ENCODE measurements at regions not wholly inside any gene's neighbourhood (a gene's known extent, or its start where the extent isn't known, plus 50 kb on each side); places are given as distances from the start of the nearest gene placed in this dataset.

DNA sequence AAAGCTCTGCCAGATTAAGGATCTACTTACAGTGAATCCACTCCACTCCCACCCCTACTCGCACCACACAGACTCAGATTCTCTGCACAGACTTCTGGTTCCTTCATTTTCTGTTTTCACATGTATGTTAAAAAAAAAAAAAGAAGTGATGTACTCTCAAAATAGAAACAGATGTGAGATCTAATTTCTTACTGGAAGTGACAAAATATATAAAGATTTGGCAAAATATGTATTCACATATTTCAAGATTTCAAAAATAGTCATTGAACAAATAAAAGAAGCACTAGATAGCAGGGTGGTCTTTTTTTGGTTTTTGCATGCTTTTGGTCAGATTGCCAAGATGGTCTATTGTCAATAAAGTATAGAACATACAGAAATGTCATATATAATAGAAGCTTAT lies 379.2 kb downstream of the TMEM167A start:
- Mint-ChIP-seq H3K27ac (no peak overlapping the region), H3K27me3 (ENCODE audit: insufficient read depth, low read depth) (no peaks in the 10 kb centered on the region), H3K4me3 (no peak overlapping the region), H3K9me3 (peaks cover 2% of the 10 kb centered on the region), H3K4me1 (no peaks in the 10 kb centered on the region), H3K36me3 (no peaks in the 10 kb centered on the region)
- TF ChIP-seq EZH2 (IDR thresholded peaks at IDR 0.05) (no peak), EZH2phosphoT487 (IDR thresholded peaks at IDR 0.05) (no peak)
- TF ChIP-seq, protein P1, sequence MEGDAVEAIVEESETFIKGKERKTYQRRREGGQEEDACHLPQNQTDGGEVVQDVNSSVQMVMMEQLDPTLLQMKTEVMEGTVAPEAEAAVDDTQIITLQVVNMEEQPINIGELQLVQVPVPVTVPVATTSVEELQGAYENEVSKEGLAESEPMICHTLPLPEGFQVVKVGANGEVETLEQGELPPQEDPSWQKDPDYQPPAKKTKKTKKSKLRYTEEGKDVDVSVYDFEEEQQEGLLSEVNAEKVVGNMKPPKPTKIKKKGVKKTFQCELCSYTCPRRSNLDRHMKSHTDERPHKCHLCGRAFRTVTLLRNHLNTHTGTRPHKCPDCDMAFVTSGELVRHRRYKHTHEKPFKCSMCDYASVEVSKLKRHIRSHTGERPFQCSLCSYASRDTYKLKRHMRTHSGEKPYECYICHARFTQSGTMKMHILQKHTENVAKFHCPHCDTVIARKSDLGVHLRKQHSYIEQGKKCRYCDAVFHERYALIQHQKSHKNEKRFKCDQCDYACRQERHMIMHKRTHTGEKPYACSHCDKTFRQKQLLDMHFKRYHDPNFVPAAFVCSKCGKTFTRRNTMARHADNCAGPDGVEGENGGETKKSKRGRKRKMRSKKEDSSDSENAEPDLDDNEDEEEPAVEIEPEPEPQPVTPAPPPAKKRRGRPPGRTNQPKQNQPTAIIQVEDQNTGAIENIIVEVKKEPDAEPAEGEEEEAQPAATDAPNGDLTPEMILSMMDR (IDR thresholded peaks at IDR 0.05) = no peak
- Histone ChIP-seq H3F3A (ENCODE audit: low read depth) (no peaks in the 10 kb centered on the region), H3K4me2 (no peak overlapping the region), H3K9ac (no peak overlapping the region), H3K9me3 (ENCODE audit: low read depth) (no peaks in the 10 kb centered on the region), H3K4me1 (no peaks in the 10 kb centered on the region), H3K27me3 (no peaks in the 10 kb centered on the region), H4K20me1 (ENCODE audit: low read depth) (no peaks in the 10 kb centered on the region), H2AFZ (replicated peaks) (no peak overlapping the region), H3K36me3 (no peaks in the 10 kb centered on the region), H3K79me2 (ENCODE audit: low read depth) (no peaks in the 10 kb centered on the region), H3K4me3 (no peak overlapping the region), H3K27ac (no peak overlapping the region)
- no peak for DNase-seq (ENCODE audit: low spot score)

- Mint-ChIP-seq H3K4me1 (no peaks in the 10 kb centered on the region), H3K4me3 (no peak overlapping the region), H3K27ac (no peak overlapping the region), H3K36me3 (no peaks in the 10 kb centered on the region), H3K9me3 (peaks cover 2% of the 10 kb centered on the region), H3K27me3 (ENCODE audit: insufficient read depth, low read depth) (no peaks in the 10 kb centered on the region)
- Histone ChIP-seq H3K27me3 (no peaks in the 10 kb centered on the region), H3K27ac (no peak overlapping the region), H3K79me2 (ENCODE audit: low read depth) (no peaks in the 10 kb centered on the region), H3F3A (ENCODE audit: low read depth) (no peaks in the 10 kb centered on the region), H3K4me2 (no peak overlapping the region), H4K20me1 (ENCODE audit: low read depth) (no peaks in the 10 kb centered on the region), H3K4me1 (no peaks in the 10 kb centered on the region), H2AFZ (replicated peaks) (no peak overlapping the region), H3K9me3 (ENCODE audit: low read depth) (no peaks in the 10 kb centered on the region), H3K4me3 (no peak overlapping the region), H3K36me3 (no peaks in the 10 kb centered on the region), H3K9ac (no peak overlapping the region)
- no peak for TF ChIP-seq EZH2 (IDR thresholded peaks at IDR 0.05)
- TF ChIP-seq, protein P1 (IDR thresholded peaks at IDR 0.05) = no peak
- no peak for TF ChIP-seq EZH2phosphoT487 (IDR thresholded peaks at IDR 0.05)
- no peak for DNase-seq (ENCODE audit: low spot score)
Measured at GRCh38 chr5:82694711-82695285, 382.4 kb downstream of the TMEM167A start.

GRCh38 chr5:82692826-82693225 lies 384.4 kb downstream of the TMEM167A start:
- Histone ChIP-seq H3K9ac (no peak overlapping the region), H2AFZ (replicated peaks) (no peak overlapping the region), H3K27ac (no peak overlapping the region), H3K4me3 (no peak overlapping the region), H3K9me3 (ENCODE audit: low read depth) (no peaks in the 10 kb centered on the region), H3K27me3 (no peaks in the 10 kb centered on the region), H4K20me1 (ENCODE audit: low read depth) (no peaks in the 10 kb centered on the region), H3K4me1 (no peaks in the 10 kb centered on the region), H3K4me2 (no peak overlapping the region), H3F3A (ENCODE audit: low read depth) (no peaks in the 10 kb centered on the region), H3K79me2 (ENCODE audit: low read depth) (no peaks in the 10 kb centered on the region), H3K36me3 (no peaks in the 10 kb centered on the region)
- no peak overlapping the region for H3K4me3 Mint-ChIP-seq
- TF ChIP-seq, protein P1 (IDR thresholded peaks at IDR 0.05) = no peak
- TF ChIP-seq EZH2phosphoT487 (IDR thresholded peaks at IDR 0.05) = no peak
- no peak for TF ChIP-seq EZH2 (IDR thresholded peaks at IDR 0.05)
- H3K36me3 Mint-ChIP-seq = no peaks in the 10 kb centered on the region
- H3K9me3 Mint-ChIP-seq = peaks cover 2% of the 10 kb centered on the region
- H3K27ac Mint-ChIP-seq = no peak overlapping the region
- H3K4me1 Mint-ChIP-seq = no peaks in the 10 kb centered on the region
- H3K27me3 Mint-ChIP-seq (ENCODE audit: insufficient read depth, low read depth) = no peaks in the 10 kb centered on the region
- DNase-seq (ENCODE audit: low spot score) = no peak
